Effector memory CD8-positive, alpha-beta T cell (primary cell): ENCODE measurements at regions not wholly inside any gene's neighbourhood (a gene's known extent, or its start where the extent isn't known, plus 50 kb on each side); places are given as distances from the start of the nearest gene placed in this dataset.

ENCODE experiments used
- ATAC-seq: fragments of 150-1000 bp; cut with Tn5 transposase; replicated peaks from 2 replicates; pipeline ENCODE4 v1.10.0; 2021; ENCODE audit warnings: mild to moderate bottlenecking, moderate library complexity
- DNase-seq, 3 experiments: peaks; one replicate each; pipeline ENCODE4 v3.0.0; 2021
- H3K27ac Mint-ChIP-seq, 2 donors: one replicate each; pipeline ENCODE4 v1.8.0; 2022; ENCODE audit warnings: mild to moderate bottlenecking in 2 of 2, mixed read lengths in 2 of 2, moderate library complexity in 2 of 2
- H3K27me3 Mint-ChIP-seq, 2 donors: one replicate each; pipeline ENCODE4 v1.8.0; 2022; ENCODE audit warnings: mixed read lengths in 2 of 2
- H3K36me3 Mint-ChIP-seq: one replicate; pipeline ENCODE4 v1.8.0; 2022; ENCODE audit warnings: mild to moderate bottlenecking, moderate library complexity, mixed read lengths; ENCODE audit not compliant: insufficient read depth
- H3K4me1 Mint-ChIP-seq, 2 donors: one replicate each; pipeline ENCODE4 v1.8.0; 2022; ENCODE audit warnings: low read depth in 2 of 2, mixed read lengths in 2 of 2
- H3K4me3 Mint-ChIP-seq, 2 donors: one replicate each; pipeline ENCODE4 v1.8.0; 2022; ENCODE audit warnings: mild to moderate bottlenecking in 2 of 2, mixed read lengths in 2 of 2, moderate library complexity in 2 of 2
- H3K9me3 Mint-ChIP-seq, 2 donors: one replicate each; pipeline ENCODE4 v1.8.0; 2022; ENCODE audit warnings: mixed read lengths in 2 of 2

DNA sequence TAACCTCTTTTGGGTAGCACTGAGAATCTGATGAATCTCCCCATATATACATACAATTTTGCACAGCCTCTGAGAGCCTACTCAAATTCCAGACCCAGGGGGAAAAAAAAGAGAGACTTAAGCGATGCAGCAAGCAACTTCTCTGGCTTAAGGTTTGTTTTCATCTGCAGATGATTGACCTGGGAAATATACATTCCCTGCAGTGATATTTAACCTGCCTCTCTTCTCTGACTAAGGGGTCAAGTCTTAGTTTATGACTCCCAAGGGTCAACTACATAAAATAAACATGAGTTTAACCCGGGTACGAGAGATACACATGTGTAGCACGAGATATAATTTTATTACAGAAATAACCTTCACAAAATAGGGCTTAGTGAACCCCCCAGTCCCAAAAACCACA lies 737.8 kb downstream of the TUSC7 start:
- no peak overlapping the region for H3K4me3 Mint-ChIP-seq
- H3K27me3 Mint-ChIP-seq: no peaks in the 10 kb centered on the region

DNA sequence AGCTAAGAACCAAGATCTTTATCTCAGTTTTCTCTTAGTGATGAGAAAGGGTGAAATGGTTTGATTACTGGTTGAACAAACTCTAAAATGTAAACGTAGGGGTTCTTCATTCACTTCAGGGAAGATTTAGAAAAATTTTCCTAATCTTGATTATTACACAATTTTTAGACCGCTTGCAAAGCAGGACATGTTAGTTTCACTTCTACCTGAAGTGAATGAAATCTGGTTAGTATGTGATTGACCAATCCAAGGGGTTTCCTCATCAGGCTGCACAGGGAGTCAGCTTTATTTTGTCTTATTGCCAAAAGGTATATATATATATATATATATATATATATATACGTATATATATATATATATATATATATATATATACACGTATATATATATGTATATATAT lies 740.4 kb downstream of the TUSC7 start:
- H3K4me3 Mint-ChIP-seq: no peak overlapping the region
- H3K36me3 Mint-ChIP-seq: no peaks in the 10 kb centered on the region
- ATAC-seq (no peak), DNase-seq (no peak)
- no peaks in the 10 kb centered on the region for H3K4me1 Mint-ChIP-seq
- H3K27me3 Mint-ChIP-seq: no peaks in the 10 kb centered on the region
- H3K27ac Mint-ChIP-seq: no peak overlapping the region
- peaks cover 8 to 17% of the 10 kb centered on the region in 2 donors for H3K9me3 Mint-ChIP-seq

More for the DNA sequence above, 737.8 kb downstream of the TUSC7 start:
- no peak for DNase-seq
- Mint-ChIP-seq H3K27ac (no peak overlapping the region), H3K36me3 (no peaks in the 10 kb centered on the region), H3K4me1 (no peaks in the 10 kb centered on the region), H3K9me3 (peaks cover 6 to 13% of the 10 kb centered on the region in 2 donors)
- ATAC-seq: no peak

DNA sequence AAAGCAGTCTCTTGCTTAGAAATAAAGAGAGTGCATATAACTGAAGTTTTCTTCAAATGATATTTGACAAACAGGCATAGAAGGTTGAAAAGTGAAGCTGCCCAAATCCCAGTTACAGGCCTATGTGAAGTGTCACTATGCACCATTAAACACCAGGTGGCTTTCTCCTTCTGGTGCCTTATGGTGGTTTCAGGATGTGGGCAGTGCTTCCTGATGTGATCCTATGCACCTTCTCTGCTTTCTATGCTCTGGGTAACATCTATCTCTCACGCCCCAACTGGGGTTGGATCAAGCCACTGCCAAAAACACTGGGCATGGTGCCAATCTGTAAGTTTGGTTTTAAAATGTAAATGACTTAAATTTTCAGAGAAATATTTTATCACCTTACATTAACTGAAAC lies 744.7 kb downstream of the TUSC7 start:
- DNase-seq (no peak), ATAC-seq (no peak)
- Mint-ChIP-seq H3K36me3 (no peaks in the 10 kb centered on the region), H3K4me3 (no peak overlapping the region), H3K27me3 (no peaks in the 10 kb centered on the region), H3K4me1 (no peaks in the 10 kb centered on the region), H3K27ac (no peak overlapping the region), H3K9me3 (peaks cover 12 to 20% of the 10 kb centered on the region in 2 donors)

DNA sequence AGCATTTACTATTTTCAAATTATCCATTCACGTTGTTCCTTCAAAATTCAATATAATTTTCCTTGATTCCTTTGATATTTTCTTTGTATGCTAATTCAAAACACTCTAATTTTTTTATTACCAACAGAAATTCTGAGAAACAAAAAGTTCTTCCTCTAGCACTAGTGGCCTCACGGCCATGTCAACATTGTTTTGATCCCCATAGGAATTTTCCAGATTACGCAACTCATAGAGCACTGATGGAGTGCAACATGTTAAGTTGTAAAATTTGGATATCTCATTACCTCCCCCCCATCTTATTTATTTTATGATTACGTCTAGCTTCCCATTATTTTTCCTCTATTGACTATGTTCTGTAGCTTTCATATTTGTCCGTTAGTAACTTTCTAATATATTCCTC lies 745.3 kb downstream of the TUSC7 start:
- no peak for ATAC-seq
- DNase-seq: no peak
- Mint-ChIP-seq H3K27me3 (no peaks in the 10 kb centered on the region), H3K36me3 (no peaks in the 10 kb centered on the region), H3K4me1 (no peaks in the 10 kb centered on the region), H3K4me3 (no peak overlapping the region), H3K9me3 (peaks cover 11 to 20% of the 10 kb centered on the region in 2 donors), H3K27ac (no peak overlapping the region)

DNA sequence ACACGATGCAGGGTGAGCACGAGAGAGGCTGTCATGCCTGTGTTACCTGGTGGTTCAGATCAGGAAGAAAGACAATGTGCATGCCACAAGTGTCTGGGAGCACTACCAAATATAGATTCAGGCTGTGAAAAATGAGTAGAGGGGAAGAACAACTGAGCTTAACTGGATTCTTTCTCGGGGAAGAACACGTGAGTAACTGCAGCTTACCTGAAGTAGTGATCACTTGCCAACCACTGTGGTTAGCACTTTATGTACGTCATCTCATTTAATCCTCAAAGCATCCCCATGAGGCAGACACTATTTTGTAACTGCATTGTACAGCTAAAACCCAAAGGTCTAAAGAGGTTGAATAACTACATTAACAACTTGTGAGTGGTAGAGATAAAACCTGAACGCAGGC lies 746.2 kb downstream of the TUSC7 start:
- Mint-ChIP-seq H3K36me3 (no peaks in the 10 kb centered on the region), H3K4me3 (no peak overlapping the region), H3K9me3 (peaks cover 11 to 20% of the 10 kb centered on the region in 2 donors), H3K27ac (no peak overlapping the region), H3K4me1 (no peaks in the 10 kb centered on the region), H3K27me3 (no peaks in the 10 kb centered on the region)
- DNase-seq (no peak), ATAC-seq (no peak)

DNA sequence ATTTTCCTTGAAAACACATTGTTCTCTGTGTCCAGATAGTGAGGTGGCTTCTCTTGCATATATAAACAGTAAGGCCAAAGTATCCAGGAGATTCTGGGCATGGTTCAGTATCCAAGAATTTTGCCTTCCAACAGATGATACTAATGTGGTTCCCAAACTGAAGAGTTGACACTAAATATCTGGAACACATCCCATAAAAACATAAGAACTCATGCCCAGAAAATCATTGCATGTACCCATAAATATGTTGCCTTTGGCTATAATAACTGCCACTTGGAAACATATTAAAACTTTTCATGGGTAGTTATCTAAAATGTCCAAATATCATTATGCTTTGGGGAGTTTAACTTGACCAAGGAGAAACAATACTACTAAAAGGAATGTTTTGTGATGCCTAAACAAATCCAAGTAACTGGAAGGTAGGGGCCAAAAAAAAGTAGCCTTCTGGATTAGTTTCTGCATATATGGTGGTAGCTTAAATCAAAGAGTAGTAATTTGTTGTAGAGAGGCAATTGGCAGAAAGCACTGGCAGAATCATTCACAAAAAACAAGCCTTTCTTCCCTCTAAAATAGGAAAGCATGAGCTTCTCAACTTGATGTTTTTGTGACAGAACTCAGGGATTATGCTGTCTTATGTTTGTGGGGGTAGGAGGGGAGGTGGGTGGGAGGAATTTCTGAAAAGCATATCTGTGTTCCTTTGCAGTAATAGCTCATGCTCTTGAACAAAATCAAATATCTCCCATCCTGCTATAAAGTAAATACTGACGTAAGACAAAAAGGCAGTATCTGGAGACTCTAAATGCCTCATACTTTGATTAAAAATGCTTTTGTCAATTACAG lies 753.9 kb downstream of the TUSC7 start:
- Mint-ChIP-seq H3K36me3 (no peaks in the 10 kb centered on the region), H3K4me3 (no peak overlapping the region), H3K9me3 (peaks cover 2 to 5% of the 10 kb centered on the region in 2 donors), H3K27ac (no peak overlapping the region), H3K27me3 (no peaks in the 10 kb centered on the region), H3K4me1 (no peaks in the 10 kb centered on the region)
- no peak for DNase-seq
- no peak for ATAC-seq

DNA sequence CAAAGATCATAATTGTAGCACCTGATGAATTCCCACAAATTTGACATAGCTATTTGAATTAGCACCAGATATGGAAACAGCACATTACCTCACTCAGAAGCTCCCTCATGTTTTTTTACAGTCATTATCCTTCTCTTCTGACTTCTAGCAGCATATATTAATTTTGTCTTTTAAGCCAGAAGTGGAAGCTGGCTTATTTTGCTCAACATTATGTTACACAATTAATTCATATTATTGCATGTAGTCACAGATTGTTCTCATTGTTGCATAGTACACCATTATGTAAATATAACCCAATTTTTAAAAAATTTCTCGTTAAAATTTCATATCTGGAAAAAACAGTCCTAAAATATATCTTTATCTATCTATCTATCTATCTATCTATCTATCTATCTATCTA lies 762.3 kb downstream of the TUSC7 start:
- Mint-ChIP-seq H3K4me3 (no peak overlapping the region), H3K27ac (no peak overlapping the region), H3K9me3 (peaks cover 0 to 7% of the 10 kb centered on the region in 2 donors), H3K27me3 (no peaks in the 10 kb centered on the region), H3K4me1 (no peaks in the 10 kb centered on the region), H3K36me3 (no peaks in the 10 kb centered on the region)
- ATAC-seq (no peak), DNase-seq (no peak)

DNA sequence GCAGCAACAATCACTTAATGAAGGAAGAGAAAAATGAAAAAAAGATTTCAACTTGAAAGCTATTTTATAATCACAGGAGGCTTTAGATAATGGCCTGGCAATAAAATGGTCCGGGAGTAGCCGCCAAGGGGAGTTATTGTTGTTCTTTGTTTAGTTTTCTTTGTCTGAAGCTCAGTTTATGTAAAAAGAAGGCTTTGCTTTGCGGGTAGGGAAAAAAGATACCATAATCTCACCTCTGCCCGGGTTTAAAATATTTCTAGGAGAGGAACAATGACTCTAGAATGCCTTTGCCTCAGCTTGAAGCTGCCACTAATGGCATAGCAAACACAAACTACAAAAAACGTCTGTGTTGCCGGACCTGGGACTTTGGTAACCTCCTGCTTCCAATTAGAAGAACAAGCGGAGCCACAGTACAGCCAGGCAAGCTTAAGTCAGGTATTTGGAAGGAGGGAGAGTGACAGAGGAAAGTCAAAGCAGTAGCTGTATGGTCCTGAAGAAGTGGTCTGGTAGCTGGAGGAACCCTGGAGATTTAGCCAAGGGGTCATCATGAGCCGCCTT lies 764.5 kb downstream of the TUSC7 start:
- DNase-seq: no peak
- H3K36me3 Mint-ChIP-seq: no peaks in the 10 kb centered on the region
- no peaks in the 10 kb centered on the region for H3K4me1 Mint-ChIP-seq
- peaks cover 0 to 7% of the 10 kb centered on the region in 2 donors for H3K9me3 Mint-ChIP-seq
- H3K4me3 Mint-ChIP-seq: no peak overlapping the region
- H3K27me3 Mint-ChIP-seq: no peaks in the 10 kb centered on the region
- no peak for ATAC-seq
- H3K27ac Mint-ChIP-seq: no peak overlapping the region

DNA sequence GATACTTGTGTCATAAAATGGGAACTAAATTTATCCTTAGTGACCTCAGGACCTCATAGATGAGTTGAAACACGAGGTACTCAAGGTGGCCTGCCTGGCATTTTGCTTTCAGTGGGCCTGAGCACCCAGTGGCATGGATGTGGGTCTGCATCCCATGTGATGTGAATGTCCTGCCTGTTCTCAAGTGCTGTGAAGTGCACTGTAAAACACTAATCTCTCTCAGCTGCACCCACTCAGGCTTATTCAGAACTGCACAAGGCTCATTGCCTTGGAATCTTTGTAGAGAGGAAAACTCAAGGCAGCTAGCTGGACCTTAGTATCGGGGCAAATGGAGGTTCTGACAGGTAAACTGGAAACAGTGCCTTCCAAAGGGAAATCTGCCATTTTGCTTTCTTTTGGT lies 767.0 kb downstream of the TUSC7 start:
- Mint-ChIP-seq H3K4me1 (no peaks in the 10 kb centered on the region), H3K9me3 (peaks cover 6 to 7% of the 10 kb centered on the region in 2 donors), H3K36me3 (no peaks in the 10 kb centered on the region), H3K27ac (no peak overlapping the region), H3K27me3 (no peaks in the 10 kb centered on the region), H3K4me3 (no peak overlapping the region)
- ATAC-seq (no peak), DNase-seq (no peak)

DNA sequence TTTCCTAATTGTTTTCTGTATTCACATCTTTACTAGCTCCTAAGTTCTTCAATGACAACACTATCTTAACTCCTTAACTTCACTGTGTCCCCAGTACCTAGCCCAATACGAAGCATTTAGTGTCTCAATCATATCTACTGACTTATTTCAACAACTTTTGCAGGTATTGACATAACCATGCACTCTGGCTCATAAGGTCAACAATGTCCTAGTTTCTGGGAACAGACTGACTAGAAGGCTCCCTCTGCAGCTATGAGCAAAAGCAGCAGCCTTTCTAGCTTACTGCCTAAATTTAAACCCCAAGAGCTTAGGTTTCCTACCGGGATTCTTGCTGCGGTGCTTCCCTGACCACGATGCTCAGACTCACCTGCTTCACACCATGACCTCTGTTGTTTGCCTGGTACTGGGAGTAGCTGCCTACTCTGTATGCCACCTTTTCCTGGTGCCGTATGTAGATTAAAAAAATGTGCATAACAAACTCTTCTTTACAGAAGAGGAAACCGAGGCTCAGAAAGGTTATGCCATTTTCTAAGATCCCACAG lies 767.7 kb downstream of the TUSC7 start:
- Mint-ChIP-seq H3K36me3 (no peaks in the 10 kb centered on the region), H3K4me3 (no peak overlapping the region), H3K4me1 (no peaks in the 10 kb centered on the region), H3K9me3 (peaks cover 6 to 7% of the 10 kb centered on the region in 2 donors), H3K27ac (no peak overlapping the region), H3K27me3 (no peaks in the 10 kb centered on the region)
- DNase-seq: no peak
- no peak for ATAC-seq

DNA sequence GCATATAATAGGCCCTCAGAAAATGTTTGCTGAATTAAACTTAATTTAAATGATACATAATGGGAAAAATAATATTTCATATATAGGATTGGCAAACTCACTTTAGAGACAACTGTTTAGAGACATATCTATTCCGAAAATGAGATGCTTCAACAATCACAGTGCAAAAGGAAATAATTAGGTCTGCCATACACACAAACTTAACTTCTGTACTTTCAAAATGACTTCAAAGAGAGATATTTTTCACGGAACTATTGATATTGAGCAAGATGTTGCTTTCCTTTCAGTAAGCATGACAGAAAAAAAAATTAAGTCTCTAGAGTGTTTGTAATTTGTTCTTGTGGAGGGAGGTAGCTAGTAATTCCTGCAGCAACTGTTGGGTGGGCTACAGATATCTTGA lies 769.5 kb downstream of the TUSC7 start:
- Mint-ChIP-seq H3K36me3 (no peaks in the 10 kb centered on the region), H3K27me3 (no peaks in the 10 kb centered on the region), H3K27ac (no peak overlapping the region), H3K4me1 (no peaks in the 10 kb centered on the region), H3K4me3 (no peak overlapping the region), H3K9me3 (peaks cover 6 to 15% of the 10 kb centered on the region in 2 donors)
- ATAC-seq (no peak), DNase-seq (no peak)

DNA sequence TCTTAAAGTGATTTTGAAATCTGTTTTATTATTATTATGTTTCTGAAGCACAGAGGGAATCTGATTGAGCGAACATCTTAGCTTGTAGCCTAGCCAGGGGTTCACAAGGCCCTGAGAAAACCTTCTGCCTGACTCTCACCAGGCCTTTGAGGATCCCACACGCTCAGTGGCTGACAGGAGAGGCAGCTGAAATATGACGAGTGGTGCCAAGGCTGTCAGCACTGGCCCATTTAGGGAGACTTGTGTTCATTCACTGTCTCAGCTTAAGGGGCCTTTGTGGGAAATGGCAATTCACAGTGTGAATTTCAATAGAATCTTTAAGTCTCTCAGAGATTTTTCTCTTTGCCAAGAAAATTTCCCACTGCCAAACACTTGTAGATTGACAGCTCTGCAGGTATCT lies 770.9 kb downstream of the TUSC7 start:
- Mint-ChIP-seq H3K4me3 (no peak overlapping the region), H3K27ac (no peak overlapping the region), H3K4me1 (no peaks in the 10 kb centered on the region), H3K27me3 (no peaks in the 10 kb centered on the region), H3K36me3 (no peaks in the 10 kb centered on the region), H3K9me3 (peaks cover 6 to 14% of the 10 kb centered on the region in 2 donors)
- ATAC-seq (no peak), DNase-seq (no peak)

DNA sequence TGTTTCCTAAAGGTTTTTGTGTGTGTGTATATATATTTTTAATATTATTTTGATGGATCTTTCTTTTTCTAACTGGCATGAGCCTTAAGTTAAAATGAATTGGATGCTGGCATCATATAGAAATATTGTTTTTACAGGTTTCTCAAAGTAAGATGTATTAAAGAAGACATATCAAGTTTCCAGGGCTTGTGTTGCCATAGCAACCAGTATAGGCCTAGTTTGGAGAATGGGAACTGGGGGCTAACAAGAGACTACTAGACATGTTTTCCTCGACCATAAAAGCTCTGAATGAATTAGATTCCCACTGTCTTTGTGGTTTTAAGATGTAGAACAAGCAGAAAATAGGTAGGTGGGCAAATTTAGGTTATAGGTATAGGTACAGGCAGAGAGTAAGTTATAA lies 771.4 kb downstream of the TUSC7 start:
- ATAC-seq (no peak), DNase-seq (no peak)
- Mint-ChIP-seq H3K36me3 (no peaks in the 10 kb centered on the region), H3K27ac (no peak overlapping the region), H3K4me1 (no peaks in the 10 kb centered on the region), H3K4me3 (no peak overlapping the region), H3K27me3 (no peaks in the 10 kb centered on the region), H3K9me3 (peaks cover 6 to 10% of the 10 kb centered on the region in 2 donors)

DNA sequence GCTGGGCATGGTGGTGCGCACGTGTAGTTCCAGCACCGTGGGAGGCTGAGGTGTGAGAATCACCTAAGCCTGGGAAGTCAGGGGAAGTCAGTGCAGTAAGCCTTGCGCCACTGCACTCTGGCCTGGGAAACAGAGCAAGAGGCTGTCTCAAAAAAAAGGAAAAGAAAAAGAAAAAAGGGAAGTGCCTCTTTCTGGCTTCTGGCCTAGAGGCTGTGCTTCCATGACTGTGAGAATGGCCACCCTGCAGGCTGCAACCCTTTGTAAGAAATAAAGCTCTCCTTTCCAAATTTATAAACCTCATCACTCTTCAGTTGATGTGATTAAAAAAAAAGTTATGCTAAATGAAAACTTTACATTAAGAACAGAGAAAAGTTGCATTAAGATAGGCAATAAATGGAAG lies 774.3 kb downstream of the TUSC7 start:
- DNase-seq: no peak
- no peak for ATAC-seq
- no peaks in the 10 kb centered on the region for H3K27me3 Mint-ChIP-seq
- no peak overlapping the region for H3K27ac Mint-ChIP-seq
- no peaks in the 10 kb centered on the region for H3K36me3 Mint-ChIP-seq
- peaks cover 8 to 9% of the 10 kb centered on the region in 2 donors for H3K9me3 Mint-ChIP-seq
- no peaks in the 10 kb centered on the region for H3K4me1 Mint-ChIP-seq
- no peak overlapping the region for H3K4me3 Mint-ChIP-seq
